PC-9 (cell line): ENCODE measurements at regions not wholly inside any gene's neighbourhood (a gene's known extent, or its start where the extent isn't known, plus 50 kb on each side); places are given as distances from the start of the nearest gene placed in this dataset.

Experiments
- BruUV-seq: library from RNA; stranded (reverse); fragments of 400-500 nt; replicated peaks from 2 replicates; lab custom pipeline; 2021; lab: Mats Ljungman, UMichigan
- CTCF ChIA-PET: fragments of 300-600 bp; sonication (Branson Sonifier 250); formaldehyde crosslinking; loops from one replicate; lab custom pipeline; 2022; ENCODE audit warnings: antibody characterized with exemption; lab: Charles Lee
- POLR2A ChIA-PET: fragments of 300-600 bp; sonication (Branson Sonifier 250); formaldehyde crosslinking; loops from one replicate; lab custom pipeline; 2022; ENCODE audit warnings: antibody characterized with exemption; ENCODE audit not compliant: unreplicated experiment; lab: Charles Lee
- DNase-seq, 2 experiments: peaks; one replicate each; pipeline versions ENCODE4 v3.0.0 to v3.0.0-alpha.2; 2015 to 2022; ENCODE audit warnings: mixed read lengths in 1 of 2
- H2AFZ ChIP-seq: fragments of 200-600 bp; sonication (generic); 2 replicates; pipeline ENCODE4 v1.8.1; 2017; ENCODE audit warnings: antibody characterized with exemption
- H3F3A ChIP-seq: fragments of 200-600 bp; sonication (generic); 2 replicates; pipeline ENCODE4 v1.8.1; 2017; ENCODE audit warnings: antibody characterized with exemption, mild to moderate bottlenecking, low read depth; ENCODE audit not compliant: insufficient read depth
- H3K27ac ChIP-seq: fragments of 200-600 bp; sonication (generic); 2 replicates; pipeline ENCODE4 v1.6.1; 2016; ENCODE audit warnings: mixed run types
- H3K27me3 ChIP-seq: fragments of 200-600 bp; sonication (generic); 2 replicates; pipeline ENCODE4 v1.6.1; 2016; ENCODE audit warnings: low read depth, mixed run types; ENCODE audit not compliant: insufficient read depth
- H3K36me3 ChIP-seq: fragments of 200-600 bp; sonication (generic); 2 replicates; pipeline ENCODE4 v1.6.1; 2016; ENCODE audit warnings: low read depth, mixed run types
- H3K4me1 ChIP-seq: fragments of 200-600 bp; sonication (generic); replicated peaks from 2 replicates; pipeline ENCODE4 v1.6.1; 2016; ENCODE audit warnings: mixed run types; ENCODE audit not compliant: insufficient read depth
- H3K4me2 ChIP-seq: fragments of 200-600 bp; sonication (generic); 2 replicates; pipeline ENCODE4 v1.6.1; 2017; ENCODE audit warnings: mixed run types
- H3K4me3 ChIP-seq: fragments of 200-600 bp; sonication (generic); 2 replicates; pipeline ENCODE4 v1.6.1; 2016; ENCODE audit warnings: mixed run types
- H3K79me2 ChIP-seq: fragments of 200-600 bp; sonication (generic); 2 replicates; pipeline ENCODE4 v1.6.1; 2017; ENCODE audit warnings: low read depth, mixed run types
- H3K9me2 ChIP-seq: fragments of 200-600 bp; sonication (generic); 2 replicates; pipeline ENCODE4 v1.8.1; 2017; ENCODE audit warnings: mild to moderate bottlenecking; ENCODE audit not compliant: insufficient read depth
- H3K9me3 ChIP-seq: fragments of 200-600 bp; sonication (generic); 2 replicates; pipeline ENCODE4 v1.8.1; 2016; ENCODE audit warnings: low read depth; ENCODE audit not compliant: insufficient read depth
- H4K20me1 ChIP-seq: fragments of 200-600 bp; sonication (generic); 2 replicates; pipeline ENCODE4 v1.8.1; 2017; ENCODE audit not compliant: insufficient read depth
- CTCF ChIP-seq: fragments of 200-600 bp; sonication (generic); conservative IDR thresholded peaks from 2 replicates; pipeline ENCODE4 v1.6.1; 2017; ENCODE audit warnings: mixed run types, antibody characterized with exemption, mild to moderate bottlenecking, moderate library complexity
- EZH2 ChIP-seq: fragments of 200-600 bp; sonication (generic); IDR thresholded peaks from 2 replicates; pipeline ENCODE4 v1.8.0; 2017; ENCODE audit warnings: antibody characterized with exemption, low read depth
- intact Hi-C: fragments of 100-400 bp; cut with micrococcal nuclease; formaldehyde crosslinking; loops from one replicate; pipeline ENCODE4 v1.10.0; 2022; ENCODE audit not compliant: unreplicated experiment

DNA sequence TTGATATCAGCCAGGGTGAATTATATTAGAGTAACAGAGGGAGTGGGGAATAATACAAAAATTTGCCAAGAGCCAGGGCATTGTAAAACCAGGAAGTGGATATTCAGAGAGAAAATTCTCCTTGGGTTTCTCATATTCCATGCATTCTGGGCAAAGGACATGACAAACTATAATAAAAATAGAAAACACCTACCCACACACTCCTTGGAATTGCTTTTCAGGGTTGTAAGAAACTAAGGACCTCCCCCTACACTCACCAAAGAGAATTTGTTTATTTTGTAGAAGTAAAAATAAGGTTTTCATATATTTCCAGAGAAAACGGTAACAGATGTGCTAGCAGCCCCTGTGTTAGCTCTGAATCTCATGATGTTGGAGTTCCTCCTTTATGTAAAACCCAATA is 649.6 kb downstream of the SLITRK1 start:
- no TSS peak for BruUV-seq
- no peak for TF ChIP-seq EZH2
- no peak for TF ChIP-seq CTCF
- CTCF ChIA-PET, result no interaction called here

DNA sequence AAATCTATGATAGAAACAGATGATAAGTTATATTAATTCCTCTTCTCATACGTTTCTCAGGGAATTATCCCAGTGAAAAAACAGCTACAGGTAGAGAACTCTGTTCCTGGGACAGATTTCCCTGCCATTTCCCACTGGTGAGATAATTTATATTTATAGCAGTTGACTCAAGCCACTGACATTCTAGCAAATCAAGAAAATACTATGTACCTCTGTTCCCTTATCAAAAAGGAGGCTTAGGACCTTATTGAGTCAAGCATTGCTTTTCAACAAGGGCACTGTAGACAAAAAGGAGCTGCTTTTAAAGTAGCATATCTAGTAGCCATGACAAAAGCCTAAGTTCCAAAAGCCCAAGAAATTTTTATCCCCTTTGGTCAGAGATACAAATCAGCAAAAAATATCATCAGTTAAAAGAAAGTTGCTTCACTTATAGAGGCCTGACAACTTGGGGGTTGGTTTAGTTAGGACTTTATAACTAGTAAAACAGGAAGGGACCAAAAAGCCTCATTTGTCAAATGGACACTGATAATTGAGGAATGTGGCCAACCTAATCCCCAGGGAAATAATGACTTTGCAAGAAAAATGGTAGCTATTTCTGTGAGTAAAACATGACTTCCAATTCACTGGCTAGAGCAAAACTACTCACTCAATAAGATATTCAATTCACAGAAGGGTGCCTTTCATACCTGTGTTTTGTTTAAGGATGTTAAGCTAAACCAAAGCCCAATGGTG is 652.5 kb downstream of the SLITRK1 start:
- Histone ChIP-seq H3K27me3 (no peaks in the 10 kb centered on the region), H3F3A (no peaks in the 10 kb centered on the region), H4K20me1 (no peaks in the 10 kb centered on the region), H3K4me3 (no peak overlapping the region), H3K4me2 (no peak overlapping the region), H3K4me1 (no peaks in the 10 kb centered on the region), H3K79me2 (no peaks in the 10 kb centered on the region), H3K9me2 (no peaks in the 10 kb centered on the region; the same call in 1 of the 2 replicates), H3K9me3 (no peaks in the 10 kb centered on the region), H3K36me3 (no peaks in the 10 kb centered on the region), H3K27ac (no peak overlapping the region), H2AFZ (no peak overlapping the region)
- TF ChIP-seq CTCF (no peak), EZH2 (no peak)
- BruUV-seq, result no TSS peak
- CTCF ChIA-PET, result no interaction called here
- DNase-seq, result no peak
- intact Hi-C loops, result no loop called here
- POLR2A ChIA-PET, result no interaction called here

More for the DNA sequence above, 649.6 kb downstream of the SLITRK1 start:
- Histone ChIP-seq H3K79me2 (no peaks in the 10 kb centered on the region), H3K27ac (no peak overlapping the region), H2AFZ (no peak overlapping the region), H3K9me2 (no peaks in the 10 kb centered on the region; the same call in 1 of the 2 replicates), H3K4me3 (no peak overlapping the region), H3K9me3 (no peaks in the 10 kb centered on the region), H3K4me1 (no peaks in the 10 kb centered on the region), H3K4me2 (no peak overlapping the region), H3K27me3 (no peaks in the 10 kb centered on the region), H3F3A (no peaks in the 10 kb centered on the region), H4K20me1 (no peaks in the 10 kb centered on the region), H3K36me3 (no peaks in the 10 kb centered on the region)
- POLR2A ChIA-PET, result no interaction called here
- no peak for DNase-seq
- intact Hi-C loops, result no loop called here

DNA sequence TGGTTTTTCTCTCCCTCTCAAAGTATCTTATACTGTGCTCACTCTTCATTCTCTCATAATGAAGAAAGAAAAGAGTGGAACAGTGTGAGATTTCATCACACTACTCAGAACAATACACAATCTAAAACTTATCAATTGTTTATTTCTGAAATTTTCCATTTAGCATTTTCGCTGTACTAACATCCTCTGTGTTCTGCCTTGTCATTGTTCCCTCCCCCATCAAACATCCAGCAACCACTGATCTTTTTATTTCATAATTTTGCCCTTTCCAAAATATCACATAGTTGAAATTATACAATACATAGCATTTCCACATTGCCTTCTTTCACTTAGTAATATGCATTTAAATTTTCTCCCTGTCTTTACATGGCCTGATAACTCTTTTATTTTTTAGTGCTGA is 658.7 kb downstream of the SLITRK1 start:
- Histone ChIP-seq H3K4me3 (no peak overlapping the region), H4K20me1 (no peaks in the 10 kb centered on the region), H3K27ac (no peak overlapping the region), H3K4me1 (no peaks in the 10 kb centered on the region), H3K9me2 (no peaks in the 10 kb centered on the region; the same call in 1 of the 2 replicates), H3K36me3 (no peaks in the 10 kb centered on the region), H3K4me2 (no peak overlapping the region), H3K9me3 (no peaks in the 10 kb centered on the region), H3F3A (no peaks in the 10 kb centered on the region), H3K79me2 (no peaks in the 10 kb centered on the region), H3K27me3 (no peaks in the 10 kb centered on the region), H2AFZ (no peak overlapping the region)
- CTCF ChIA-PET, result no interaction called here
- no peak for DNase-seq
- intact Hi-C loops, result no loop called here
- BruUV-seq, result no TSS peak
- TF ChIP-seq CTCF (no peak), EZH2 (no peak)
- POLR2A ChIA-PET, result no interaction called here
